AML-193 (cell line): ENCODE measurements at regions not wholly inside any gene's neighbourhood (a gene's known extent, or its start where the extent isn't known, plus 50 kb on each side); places are given as distances from the start of the nearest gene placed in this dataset.

Experiments
- DNase-seq, 2 experiments: peaks; one replicate each; lab custom pipeline; 2025; lab: John Stamatoyannopoulos, UW

GRCh38 chr4:26104056-26104685 is 190.2 kb downstream of the SMIM20 start:
- DNase-seq = no peak

GRCh38 chr4:26105337-26105736 is 191.3 kb downstream of the SMIM20 start:
- DNase-seq = no peak

- no peak for DNase-seq
These were observed 192.0 kb downstream of the SMIM20 start for GRCh38 chr4:26105815-26106699.

- no peak for DNase-seq
These were observed 192.8 kb downstream of the SMIM20 start for GRCh38 chr4:26106776-26107175.

- DNase-seq = no peak
These were observed 194.0 kb downstream of the SMIM20 start for GRCh38 chr4:26108054-26108453.

- DNase-seq = no peak
These were observed 196.5 kb downstream of the SMIM20 start for GRCh38 chr4:26110493-26110892.

- no peak for DNase-seq
These were observed 199.4 kb downstream of the SMIM20 start for GRCh38 chr4:26113339-26113940.

- DNase-seq = no peak
These were observed 202.0 kb downstream of the SMIM20 start for GRCh38 chr4:26116057-26116456.

GRCh38 chr4:26120098-26120825 is 200.6 kb upstream of the RBPJ start:
- peak; percentile 74 for DNase-seq

GRCh38 chr4:26122690-26123089 is 198.1 kb upstream of the RBPJ start:
- no peak for DNase-seq

GRCh38 chr4:26124753-26125321 is 196.0 kb upstream of the RBPJ start:
- no peak for DNase-seq

GRCh38 chr4:26126143-26126718 is 194.6 kb upstream of the RBPJ start:
- peak in 1 of 2 experiments; percentile 2 for DNase-seq

- DNase-seq = no peak
These were observed 193.8 kb upstream of the RBPJ start for GRCh38 chr4:26126994-26127393.

GRCh38 chr4:26127851-26128337 is 192.9 kb upstream of the RBPJ start:
- no peak for DNase-seq

GRCh38 chr4:26130173-26130572 is 190.6 kb upstream of the RBPJ start:
- no peak for DNase-seq

GRCh38 chr4:26130841-26131432 is 189.9 kb upstream of the RBPJ start:
- DNase-seq = no peak

- no peak for DNase-seq
These were observed 189.1 kb upstream of the RBPJ start for GRCh38 chr4:26131711-26132110.

GRCh38 chr4:26132858-26133257 is 188.0 kb upstream of the RBPJ start:
- DNase-seq = no peak

- no peak for DNase-seq
These were observed 187.0 kb upstream of the RBPJ start for GRCh38 chr4:26133840-26134239.

- no peak for DNase-seq
These were observed 185.5 kb upstream of the RBPJ start for GRCh38 chr4:26135331-26135730.

GRCh38 chr4:26136615-26137014 is 184.2 kb upstream of the RBPJ start:
- no peak for DNase-seq
